ENCODE measurements at regions not wholly inside any gene's neighbourhood (a gene's known extent, or its start where the extent isn't known, plus 50 kb on each side); places are given as distances from the start of the nearest gene placed in this dataset.

- Mint-ChIP-seq H3K27ac (ENCODE audit: unreplicated experiment) (no peak overlapping the region), H3K4me3 (ENCODE audit: unreplicated experiment) (no peak overlapping the region), H3K4me1 (ENCODE audit: low read depth) (peaks cover 4% of the 10 kb centered on the region), H3K27me3 (ENCODE audit: low read depth) (no peaks in the 10 kb centered on the region), H3K36me3 (ENCODE audit: low read depth) (no peaks in the 10 kb centered on the region), H3K9me3 (ENCODE audit: low read depth) (no peaks in the 10 kb centered on the region)
- DNase-seq (ENCODE audit: low spot score): no peak
- no peak for TF ChIP-seq CTCF (IDR thresholded peaks at IDR 0.05)
These were observed 443.0 kb downstream of the PCDH10 start for GRCh38 chr4:133592106-133592505.

GRCh38 chr4:133588306-133588705 is 439.2 kb downstream of the PCDH10 start:
- no peaks in the 10 kb centered on the region for H3K4me1 Mint-ChIP-seq (ENCODE audit: low read depth)
- TF ChIP-seq CTCF (IDR thresholded peaks at IDR 0.05): no peak
- H3K4me3 Mint-ChIP-seq (ENCODE audit: unreplicated experiment): no peak overlapping the region
- DNase-seq (ENCODE audit: low spot score): no peak
- H3K27me3 Mint-ChIP-seq (ENCODE audit: low read depth): no peaks in the 10 kb centered on the region
- H3K36me3 Mint-ChIP-seq (ENCODE audit: low read depth): no peaks in the 10 kb centered on the region
- no peak overlapping the region for H3K27ac Mint-ChIP-seq (ENCODE audit: unreplicated experiment)
- H3K9me3 Mint-ChIP-seq (ENCODE audit: low read depth): no peaks in the 10 kb centered on the region

- H3K4me1 Mint-ChIP-seq (ENCODE audit: low read depth): no peaks in the 10 kb centered on the region
- H3K27ac Mint-ChIP-seq (ENCODE audit: unreplicated experiment): no peak overlapping the region
- TF ChIP-seq CTCF (IDR thresholded peaks at IDR 0.05): no peak
- no peaks in the 10 kb centered on the region for H3K36me3 Mint-ChIP-seq (ENCODE audit: low read depth)
- no peak for DNase-seq (ENCODE audit: low spot score)
- no peaks in the 10 kb centered on the region for H3K9me3 Mint-ChIP-seq (ENCODE audit: low read depth)
- no peak overlapping the region for H3K4me3 Mint-ChIP-seq (ENCODE audit: unreplicated experiment)
- H3K27me3 Mint-ChIP-seq (ENCODE audit: low read depth): no peaks in the 10 kb centered on the region
These were observed 436.2 kb downstream of the PCDH10 start for GRCh38 chr4:133585323-133585722.

GRCh38 chr4:133584714-133585113 is 435.6 kb downstream of the PCDH10 start:
- peak; percentile 36 for TF ChIP-seq CTCF (IDR thresholded peaks at IDR 0.05)
- Mint-ChIP-seq H3K27me3 (ENCODE audit: low read depth) (no peaks in the 10 kb centered on the region), H3K36me3 (ENCODE audit: low read depth) (no peaks in the 10 kb centered on the region), H3K27ac (ENCODE audit: unreplicated experiment) (no peak overlapping the region), H3K9me3 (ENCODE audit: low read depth) (no peaks in the 10 kb centered on the region), H3K4me3 (ENCODE audit: unreplicated experiment) (no peak overlapping the region), H3K4me1 (ENCODE audit: low read depth) (no peaks in the 10 kb centered on the region)
- no peak for DNase-seq (ENCODE audit: low spot score)

GRCh38 chr4:133581996-133582619 is 433.0 kb downstream of the PCDH10 start:
- no peaks in the 10 kb centered on the region for H3K9me3 Mint-ChIP-seq (ENCODE audit: low read depth)
- no peaks in the 10 kb centered on the region for H3K4me1 Mint-ChIP-seq (ENCODE audit: low read depth)
- no peak overlapping the region for H3K27ac Mint-ChIP-seq (ENCODE audit: unreplicated experiment)
- no peak overlapping the region for H3K4me3 Mint-ChIP-seq (ENCODE audit: unreplicated experiment)
- no peak for TF ChIP-seq CTCF (IDR thresholded peaks at IDR 0.05)
- H3K27me3 Mint-ChIP-seq (ENCODE audit: low read depth): no peaks in the 10 kb centered on the region
- no peak for DNase-seq (ENCODE audit: low spot score)
- no peaks in the 10 kb centered on the region for H3K36me3 Mint-ChIP-seq (ENCODE audit: low read depth)
